ENCODE measurements at regions not wholly inside any gene's neighbourhood (a gene's known extent, or its start where the extent isn't known, plus 50 kb on each side); places are given as distances from the start of the nearest gene placed in this dataset.

DNA sequence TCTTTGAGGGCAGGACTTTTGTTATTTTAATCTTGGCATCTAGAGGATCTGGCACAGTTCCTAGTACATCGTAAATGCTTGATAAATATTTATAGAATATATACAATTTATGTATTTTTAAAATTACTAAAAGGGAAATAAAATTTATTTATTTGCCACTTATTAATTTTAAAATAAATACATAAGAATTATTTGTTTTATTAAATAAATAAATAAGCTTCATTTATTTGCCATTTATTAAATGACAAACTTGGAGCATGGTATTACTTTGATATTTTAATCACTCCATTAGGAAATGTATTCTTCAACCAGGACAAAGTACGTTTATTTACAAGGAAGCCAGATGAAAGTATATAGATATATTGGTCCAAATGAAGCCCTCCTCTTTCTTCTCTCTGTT is 118.7 kb upstream of the LRIG3 start:
- no peak overlapping the region for H3K27ac ChIP-seq (ENCODE audit: extremely low read depth, low read depth, low read length)
- no peak for TF ChIP-seq ZNF530 (tag by site-specific recombination; IDR thresholded peaks at IDR 0.05; ENCODE audit: low read depth)
- TF ChIP-seq ZNF660 (tag by site-specific recombination; IDR thresholded peaks at IDR 0.05) = no peak
- TF ChIP-seq IKZF3 (tag by site-specific recombination; IDR thresholded peaks at IDR 0.05) = no peak
- no peak for TF ChIP-seq ZSCAN30 (tag by site-specific recombination; IDR thresholded peaks at IDR 0.05)
- TF ChIP-seq ZNF626 (tag by site-specific recombination; IDR thresholded peaks at IDR 0.05) = no peak
- no peak for TF ChIP-seq ZBTB20 (tag by site-specific recombination; IDR thresholded peaks at IDR 0.05)
- no peak for TF ChIP-seq OSR2 (tag by site-specific recombination; IDR thresholded peaks at IDR 0.05)
- TF ChIP-seq EGR2 (tag by site-specific recombination; IDR thresholded peaks at IDR 0.05; ENCODE audit: low read depth) = no peak
- TF ChIP-seq, protein P1, sequence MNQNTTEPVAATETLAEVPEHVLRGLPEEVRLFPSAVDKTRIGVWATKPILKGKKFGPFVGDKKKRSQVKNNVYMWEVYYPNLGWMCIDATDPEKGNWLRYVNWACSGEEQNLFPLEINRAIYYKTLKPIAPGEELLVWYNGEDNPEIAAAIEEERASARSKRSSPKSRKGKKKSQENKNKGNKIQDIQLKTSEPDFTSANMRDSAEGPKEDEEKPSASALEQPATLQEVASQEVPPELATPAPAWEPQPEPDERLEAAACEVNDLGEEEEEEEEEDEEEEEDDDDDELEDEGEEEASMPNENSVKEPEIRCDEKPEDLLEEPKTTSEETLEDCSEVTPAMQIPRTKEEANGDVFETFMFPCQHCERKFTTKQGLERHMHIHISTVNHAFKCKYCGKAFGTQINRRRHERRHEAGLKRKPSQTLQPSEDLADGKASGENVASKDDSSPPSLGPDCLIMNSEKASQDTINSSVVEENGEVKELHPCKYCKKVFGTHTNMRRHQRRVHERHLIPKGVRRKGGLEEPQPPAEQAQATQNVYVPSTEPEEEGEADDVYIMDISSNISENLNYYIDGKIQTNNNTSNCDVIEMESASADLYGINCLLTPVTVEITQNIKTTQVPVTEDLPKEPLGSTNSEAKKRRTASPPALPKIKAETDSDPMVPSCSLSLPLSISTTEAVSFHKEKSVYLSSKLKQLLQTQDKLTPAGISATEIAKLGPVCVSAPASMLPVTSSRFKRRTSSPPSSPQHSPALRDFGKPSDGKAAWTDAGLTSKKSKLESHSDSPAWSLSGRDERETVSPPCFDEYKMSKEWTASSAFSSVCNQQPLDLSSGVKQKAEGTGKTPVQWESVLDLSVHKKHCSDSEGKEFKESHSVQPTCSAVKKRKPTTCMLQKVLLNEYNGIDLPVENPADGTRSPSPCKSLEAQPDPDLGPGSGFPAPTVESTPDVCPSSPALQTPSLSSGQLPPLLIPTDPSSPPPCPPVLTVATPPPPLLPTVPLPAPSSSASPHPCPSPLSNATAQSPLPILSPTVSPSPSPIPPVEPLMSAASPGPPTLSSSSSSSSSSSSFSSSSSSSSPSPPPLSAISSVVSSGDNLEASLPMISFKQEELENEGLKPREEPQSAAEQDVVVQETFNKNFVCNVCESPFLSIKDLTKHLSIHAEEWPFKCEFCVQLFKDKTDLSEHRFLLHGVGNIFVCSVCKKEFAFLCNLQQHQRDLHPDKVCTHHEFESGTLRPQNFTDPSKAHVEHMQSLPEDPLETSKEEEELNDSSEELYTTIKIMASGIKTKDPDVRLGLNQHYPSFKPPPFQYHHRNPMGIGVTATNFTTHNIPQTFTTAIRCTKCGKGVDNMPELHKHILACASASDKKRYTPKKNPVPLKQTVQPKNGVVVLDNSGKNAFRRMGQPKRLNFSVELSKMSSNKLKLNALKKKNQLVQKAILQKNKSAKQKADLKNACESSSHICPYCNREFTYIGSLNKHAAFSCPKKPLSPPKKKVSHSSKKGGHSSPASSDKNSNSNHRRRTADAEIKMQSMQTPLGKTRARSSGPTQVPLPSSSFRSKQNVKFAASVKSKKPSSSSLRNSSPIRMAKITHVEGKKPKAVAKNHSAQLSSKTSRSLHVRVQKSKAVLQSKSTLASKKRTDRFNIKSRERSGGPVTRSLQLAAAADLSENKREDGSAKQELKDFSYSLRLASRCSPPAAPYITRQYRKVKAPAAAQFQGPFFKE (tag by site-specific recombination; IDR thresholded peaks at IDR 0.05; ENCODE audit: borderline replicate concordance) = no peak
- no peak for TF ChIP-seq ZNF221 (tag by site-specific recombination; IDR thresholded peaks at IDR 0.05; ENCODE audit: borderline replicate concordance)
- TF ChIP-seq YY2 (tag by site-specific recombination; IDR thresholded peaks at IDR 0.05) = no peak
- no peak for TF ChIP-seq ZNF658 (tag by site-specific recombination; IDR thresholded peaks at IDR 0.05)
- TF ChIP-seq ZSCAN23 (tag by site-specific recombination; IDR thresholded peaks at IDR 0.05) = no peak
- no peak for TF ChIP-seq ZNF837 (tag by site-specific recombination; IDR thresholded peaks at IDR 0.05)
- no peak for TF ChIP-seq ZNF335 (tag by site-specific recombination; conservative IDR thresholded peaks at IDR 0.05)
- ChIA-PET CTCF (interaction anchor here (0.9 kb wide), 1 partner anchor 111 kb away, joined by 3 read pairs; no protein-coding TSS in a partner anchor), POLR2A (no interaction called here)
- peaks cover 15% of the 10 kb centered on the region for H3K4me1 ChIP-seq (ENCODE audit: control insufficient read depth, insufficient read depth, low read length)
- H3K4me3 ChIP-seq (ENCODE audit: low read depth, low read length) = no peak overlapping the region
- no peaks in the 10 kb centered on the region for H3K36me3 ChIP-seq (ENCODE audit: control insufficient read depth in 2 of 2, insufficient read depth in 1 of 2, low read length in 2 of 2)
- no peaks in the 10 kb centered on the region for H3K9me3 ChIP-seq (ENCODE audit: control insufficient read depth, insufficient read depth, low read depth, low read length)

DNA sequence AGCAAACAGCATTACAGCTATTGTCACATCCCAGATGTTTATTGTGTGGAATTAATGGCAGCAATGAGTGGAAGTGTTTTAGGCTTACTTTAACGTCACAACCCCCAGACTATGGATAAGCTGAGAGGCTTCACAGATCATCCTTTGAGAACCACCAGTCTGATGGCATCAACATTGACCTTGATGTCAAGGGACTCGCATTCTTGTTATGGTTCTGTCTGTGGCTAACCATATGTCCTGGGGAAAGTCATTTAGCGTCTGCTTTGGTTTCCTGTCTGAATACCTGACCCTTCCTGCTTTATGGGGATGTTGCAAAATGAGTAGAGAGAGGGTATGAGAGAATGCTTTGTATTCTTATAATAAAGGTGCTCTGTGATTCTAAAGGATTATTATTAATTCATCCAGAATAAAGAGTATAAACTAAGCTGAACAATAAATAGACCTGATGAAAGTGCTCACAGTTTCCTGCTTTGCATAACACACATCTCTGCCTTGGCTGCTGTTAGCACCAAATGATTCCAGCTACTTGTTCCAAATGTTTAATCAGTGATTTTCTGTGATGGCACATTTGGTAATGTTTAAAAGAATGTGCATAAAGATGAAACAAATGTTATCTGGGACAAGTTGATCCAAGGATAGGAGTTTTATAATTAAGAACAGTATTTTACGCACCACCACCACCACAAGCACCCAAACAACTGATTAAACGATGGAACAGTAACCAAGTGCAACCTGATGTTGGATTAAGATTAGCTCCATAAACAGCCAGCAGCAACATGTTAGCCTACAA is 116.9 kb upstream of the LRIG3 start:
- Histone ChIP-seq H3K36me3 (ENCODE audit: control insufficient read depth in 2 of 2, insufficient read depth in 1 of 2, low read length in 2 of 2) (no peaks in the 10 kb centered on the region), H3K4me1 (ENCODE audit: control insufficient read depth, insufficient read depth, low read length) (peaks cover 15% of the 10 kb centered on the region), H3K27ac (ENCODE audit: extremely low read depth, low read depth, low read length) (no peak overlapping the region), H3K9me3 (ENCODE audit: control insufficient read depth, insufficient read depth, low read depth, low read length) (no peaks in the 10 kb centered on the region), H3K4me3 (ENCODE audit: low read depth, low read length) (no peak overlapping the region)
- ChIA-PET CTCF (interaction anchor here (1.5 kb wide), 1 partner anchor 33 kb away, joined by 4 read pairs; no protein-coding TSS in a partner anchor), POLR2A (no interaction called here)
- TF ChIP-seq ZNF324 (tag by site-specific recombination; IDR thresholded peaks at IDR 0.05) (no peak), OVOL3 (tag by site-specific recombination; IDR thresholded peaks at IDR 0.05) (no peak), ZNF16 (tag by site-specific recombination; IDR thresholded peaks at IDR 0.05; ENCODE audit: low read depth) (no peak), ZNF138 (tag by site-specific recombination; IDR thresholded peaks at IDR 0.05; ENCODE audit: borderline replicate concordance) (no peak), ZNF174 (tag by site-specific recombination; IDR thresholded peaks at IDR 0.05) (no peak), HOXD13 (CRISPR knock-in tag; IDR thresholded peaks at IDR 0.05; ENCODE audit: borderline replicate concordance) (no peak), ZNF24 (tag by site-specific recombination; IDR thresholded peaks at IDR 0.05) (no peak), KLF16 (tag by site-specific recombination; IDR thresholded peaks at IDR 0.05) (no peak), MEIS1 (CRISPR knock-in tag; IDR thresholded peaks at IDR 0.05; ENCODE audit: borderline replicate concordance) (no peak), ZNF514 (tag by site-specific recombination; IDR thresholded peaks at IDR 0.05) (no peak), SP2 (tag by site-specific recombination; IDR thresholded peaks at IDR 0.05) (no peak)
- TF ChIP-seq, protein P2, sequence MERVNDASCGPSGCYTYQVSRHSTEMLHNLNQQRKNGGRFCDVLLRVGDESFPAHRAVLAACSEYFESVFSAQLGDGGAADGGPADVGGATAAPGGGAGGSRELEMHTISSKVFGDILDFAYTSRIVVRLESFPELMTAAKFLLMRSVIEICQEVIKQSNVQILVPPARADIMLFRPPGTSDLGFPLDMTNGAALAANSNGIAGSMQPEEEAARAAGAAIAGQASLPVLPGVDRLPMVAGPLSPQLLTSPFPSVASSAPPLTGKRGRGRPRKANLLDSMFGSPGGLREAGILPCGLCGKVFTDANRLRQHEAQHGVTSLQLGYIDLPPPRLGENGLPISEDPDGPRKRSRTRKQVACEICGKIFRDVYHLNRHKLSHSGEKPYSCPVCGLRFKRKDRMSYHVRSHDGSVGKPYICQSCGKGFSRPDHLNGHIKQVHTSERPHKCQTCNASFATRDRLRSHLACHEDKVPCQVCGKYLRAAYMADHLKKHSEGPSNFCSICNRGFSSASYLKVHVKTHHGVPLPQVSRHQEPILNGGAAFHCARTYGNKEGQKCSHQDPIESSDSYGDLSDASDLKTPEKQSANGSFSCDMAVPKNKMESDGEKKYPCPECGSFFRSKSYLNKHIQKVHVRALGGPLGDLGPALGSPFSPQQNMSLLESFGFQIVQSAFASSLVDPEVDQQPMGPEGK (tag by site-specific recombination; IDR thresholded peaks at IDR 0.05) = no peak
- TF ChIP-seq, protein P3, sequence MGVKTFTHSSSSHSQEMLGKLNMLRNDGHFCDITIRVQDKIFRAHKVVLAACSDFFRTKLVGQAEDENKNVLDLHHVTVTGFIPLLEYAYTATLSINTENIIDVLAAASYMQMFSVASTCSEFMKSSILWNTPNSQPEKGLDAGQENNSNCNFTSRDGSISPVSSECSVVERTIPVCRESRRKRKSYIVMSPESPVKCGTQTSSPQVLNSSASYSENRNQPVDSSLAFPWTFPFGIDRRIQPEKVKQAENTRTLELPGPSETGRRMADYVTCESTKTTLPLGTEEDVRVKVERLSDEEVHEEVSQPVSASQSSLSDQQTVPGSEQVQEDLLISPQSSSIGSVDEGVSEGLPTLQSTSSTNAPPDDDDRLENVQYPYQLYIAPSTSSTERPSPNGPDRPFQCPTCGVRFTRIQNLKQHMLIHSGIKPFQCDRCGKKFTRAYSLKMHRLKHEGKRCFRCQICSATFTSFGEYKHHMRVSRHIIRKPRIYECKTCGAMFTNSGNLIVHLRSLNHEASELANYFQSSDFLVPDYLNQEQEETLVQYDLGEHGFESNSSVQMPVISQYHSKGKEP (tag by site-specific recombination; IDR thresholded peaks at IDR 0.05) = no peak
